H1 (cell line): ENCODE measurements at regions not wholly inside any gene's neighbourhood (a gene's known extent, or its start where the extent isn't known, plus 50 kb on each side); places are given as distances from the start of the nearest gene placed in this dataset.

Source experiments
- CTCF ChIA-PET: fragments of 300-600 bp; sonication (Branson Sonifier 250); formaldehyde crosslinking; loops from one replicate; lab custom pipeline; 2021; ENCODE audit not compliant: partially characterized antibody; lab: Charles Lee
- POLR2A ChIA-PET: fragments of 300-600 bp; sonication (Branson Sonifier 250); formaldehyde crosslinking; loops from one replicate; lab custom pipeline; 2021; ENCODE audit warnings: inconsistent platforms; ENCODE audit not compliant: partially characterized antibody; lab: Charles Lee
- DNase-seq, 2 experiments: peaks; one replicate each; pipeline versions ENCODE4 v3.0.0 to v3.0.0-alpha.2; 2010 to 2022; ENCODE audit warnings: low spot score in 2 of 2, low read depth in 1 of 2, mixed read lengths in 1 of 2
- FAIRE-seq: peaks from 2 replicates; lab custom pipeline; 2011; peaks lifted over from hg19 to GRCh38; lab: Jason Lieb, UNC
- H2AFZ ChIP-seq: 2 replicates; pipeline ENCODE4 v1.8.1; 2012; ENCODE audit warnings: low read length, inconsistent platforms
- H2AK5ac ChIP-seq: 2 replicates; pipeline ENCODE4 v1.6.1; 2013; ENCODE audit warnings: low read depth, low read length
- H2BK120ac ChIP-seq: replicated peaks from 2 replicates; pipeline ENCODE3; 2013; ENCODE audit warnings: low read depth, low read length, inconsistent platforms
- H2BK12ac ChIP-seq: 2 replicates; pipeline ENCODE4 v1.6.1; 2013; ENCODE audit warnings: low read depth, low read length
- H2BK15ac ChIP-seq: 2 replicates; pipeline ENCODE4 v1.6.1; 2013; ENCODE audit warnings: low read length
- H2BK20ac ChIP-seq: 2 replicates; pipeline ENCODE4 v1.6.1; 2013; ENCODE audit warnings: low read length
- H2BK5ac ChIP-seq: 2 replicates; pipeline ENCODE4 v1.6.1; 2013; ENCODE audit warnings: low read depth, low read length
- H3K14ac ChIP-seq: 2 replicates; pipeline ENCODE4 v1.6.1; 2013; ENCODE audit warnings: inconsistent platforms; ENCODE audit not compliant: insufficient read length
- H3K18ac ChIP-seq: 2 replicates; pipeline ENCODE4 v1.6.1; 2013; ENCODE audit warnings: low read length; ENCODE audit errors: extremely low read depth
- H3K23ac ChIP-seq: 2 replicates; pipeline ENCODE4 v1.6.1; 2013; ENCODE audit warnings: inconsistent platforms; ENCODE audit not compliant: insufficient read length
- H3K23me2 ChIP-seq: 2 replicates; pipeline ENCODE4 v1.6.1; 2013; ENCODE audit warnings: low read depth, low read length
- H3K27ac ChIP-seq: 2 replicates; pipeline ENCODE4 v1.6.1; 2011; ENCODE audit warnings: low read depth, low read length, inconsistent platforms
- H3K27me3 ChIP-seq, 4 experiments: replicated peaks in 1 of 4; 1 replicate in 1 of 4; 2 replicates in 3 of 4; pipeline versions ENCODE4 v1.6.1 to v1.8.1; 2011 to 2013; ENCODE audit warnings: low read length in 3 of 4, mild to moderate bottlenecking in 3 of 4, inconsistent platforms in 2 of 4, mixed read lengths in 2 of 4, moderate library complexity in 1 of 4; ENCODE audit not compliant: control insufficient read depth in 3 of 4, insufficient read depth in 3 of 4; ENCODE audit errors: extremely low read depth in 1 of 4
- H3K36me3 ChIP-seq, 4 experiments: 2 replicates each; pipeline versions ENCODE4 v1.6.1 to v1.8.1; 2011 to 2013; ENCODE audit warnings: mild to moderate bottlenecking in 4 of 4, low read length in 3 of 4, moderate library complexity in 2 of 4, control low read depth in 1 of 4, inconsistent platforms in 1 of 4; ENCODE audit not compliant: insufficient read depth in 4 of 4, control insufficient read depth in 2 of 4
- H3K4ac ChIP-seq: replicated peaks from 2 replicates; pipeline ENCODE3; 2013; ENCODE audit warnings: low read length, low read depth, mixed read lengths, inconsistent platforms; ENCODE audit not compliant: insufficient read length
- H3K4me1 ChIP-seq, 4 experiments: replicated peaks in 1 of 4; 1 replicate in 1 of 4; 2 replicates in 3 of 4; pipeline versions ENCODE4 v1.6.1 to v1.8.1; 2011 to 2013; ENCODE audit warnings: low read length in 3 of 4, inconsistent platforms in 2 of 4, mixed read lengths in 1 of 4; ENCODE audit not compliant: insufficient read depth in 4 of 4, control insufficient read depth in 3 of 4
- H3K4me2 ChIP-seq, 2 experiments: 2 replicates each; pipeline versions ENCODE4 v1.6.1 to v1.8.1; 2011 to 2013; ENCODE audit warnings: low read depth in 2 of 2, low read length in 2 of 2, control low read depth in 1 of 2, inconsistent platforms in 1 of 2, mild to moderate bottlenecking in 1 of 2; ENCODE audit not compliant: insufficient read depth in 1 of 2
- H3K4me3 ChIP-seq, 4 experiments: fragments of 200-600, 300-600 bp in 1 of 4; sonication (generic), shearing (Covaris generic), sonication (Bioruptor Twin) in 1 of 4; 2 replicates each; pipeline versions ENCODE4 v1.5.1 to v1.8.1; 2011 to 2016; ENCODE audit warnings: low read length in 4 of 4, low read depth in 3 of 4, control low read depth in 2 of 4, inconsistent platforms in 2 of 4, mild to moderate bottlenecking in 2 of 4, mixed read lengths in 1 of 4, moderate library complexity in 1 of 4; ENCODE audit not compliant: insufficient read depth in 2 of 4; ENCODE audit errors: extremely low read depth in 1 of 4
- H3K56ac ChIP-seq: replicated peaks from 2 replicates; pipeline ENCODE3; 2013; ENCODE audit warnings: low read depth, mild to moderate bottlenecking, mixed read lengths, low read length, inconsistent platforms; ENCODE audit not compliant: insufficient read length
- H3K79me1 ChIP-seq: 2 replicates; pipeline ENCODE4 v1.6.1; 2013; ENCODE audit warnings: low read depth, low read length, control low read depth
- H3K79me2 ChIP-seq, 2 experiments: 2 replicates each; pipeline versions ENCODE4 v1.6.1 to v1.8.1; 2012 to 2013; ENCODE audit warnings: low read length in 2 of 2, mild to moderate bottlenecking in 2 of 2, inconsistent platforms in 1 of 2; ENCODE audit not compliant: insufficient read depth in 2 of 2, control insufficient read depth in 1 of 2
- H3K9ac ChIP-seq, 4 experiments: replicated peaks in 1 of 4; 1 replicate in 1 of 4; 2 replicates in 3 of 4; pipeline versions ENCODE4 v1.6.1 to v1.8.1; 2011 to 2013; ENCODE audit warnings: low read depth in 3 of 4, low read length in 3 of 4, control low read depth in 2 of 4, mild to moderate bottlenecking in 2 of 4, moderate library complexity in 2 of 4, inconsistent platforms in 1 of 4; ENCODE audit errors: extremely low read depth in 1 of 4
- H3K9me3 ChIP-seq, 2 experiments: 2 replicates each; pipeline versions ENCODE4 v1.6.1 to v1.8.1; 2012 to 2013; ENCODE audit warnings: mild to moderate bottlenecking in 2 of 2, moderate library complexity in 2 of 2, control low read depth in 1 of 2, inconsistent platforms in 1 of 2, low read depth in 1 of 2, low read length in 1 of 2, mixed read lengths in 1 of 2; ENCODE audit not compliant: insufficient read depth in 2 of 2
- H4K20me1 ChIP-seq, 2 experiments: replicated peaks in 1 of 2; 2 replicates each; pipeline versions ENCODE3 to v1.8.1; 2011 to 2013; ENCODE audit warnings: inconsistent platforms in 2 of 2, low read length in 2 of 2, mild to moderate bottlenecking in 1 of 2; ENCODE audit not compliant: insufficient read depth in 2 of 2, control insufficient read depth in 1 of 2
- H4K5ac ChIP-seq: 2 replicates; pipeline ENCODE4 v1.6.1; 2013; ENCODE audit warnings: low read length, low read depth, mixed read lengths, inconsistent platforms; ENCODE audit not compliant: insufficient read length
- H4K8ac ChIP-seq: 2 replicates; pipeline ENCODE4 v1.8.0; 2013; ENCODE audit warnings: mild to moderate bottlenecking, moderate library complexity, low read length, inconsistent platforms; ENCODE audit not compliant: insufficient read depth; ENCODE audit errors: extremely low read depth
- H4K91ac ChIP-seq: replicated peaks from 2 replicates; pipeline ENCODE3; 2013; ENCODE audit warnings: low read length, mixed read lengths, inconsistent platforms; ENCODE audit not compliant: insufficient read length
- BACH1 ChIP-seq: IDR thresholded peaks from 2 replicates; pipeline ENCODE4 v1.6.1; 2012; ENCODE audit warnings: low read length, improper control_type of control experiment
- BCL11A ChIP-seq, 2 experiments: IDR thresholded peaks; one replicate each; pipeline ENCODE4 v1.6.1; 2011; ENCODE audit warnings: low read depth in 2 of 2, low read length in 2 of 2, mild to moderate bottlenecking in 2 of 2
- CREB1 ChIP-seq: IDR thresholded peaks from 2 replicates; pipeline ENCODE4 v1.6.1; 2012; ENCODE audit warnings: inconsistent platforms
- EGR1 ChIP-seq: IDR thresholded peaks from 2 replicates; pipeline ENCODE4 v1.6.1; 2011; ENCODE audit warnings: low read depth, low read length, borderline replicate concordance
- EZH2 ChIP-seq: fragments of 200-600 bp; sonication (generic); IDR thresholded peaks from 2 replicates; pipeline ENCODE4 v1.7.1; 2012; ENCODE audit warnings: low read depth, mild to moderate bottlenecking, moderate library complexity, low read length, inconsistent platforms; ENCODE audit not compliant: severe bottlenecking
- HDAC2 ChIP-seq, 2 experiments: fragments of 300-600 bp in 1 of 2; sonication (generic) in 1 of 2; IDR thresholded peaks; 2 replicates each; pipeline ENCODE4 v1.6.1; 2011 to 2012; ENCODE audit warnings: low read depth in 2 of 2, low read length in 2 of 2, mild to moderate bottlenecking in 2 of 2, moderate library complexity in 2 of 2, borderline replicate concordance in 1 of 2, inconsistent platforms in 1 of 2
- HDAC6 ChIP-seq: IDR thresholded peaks from one replicate; pipeline ENCODE4 v1.7.1; 2012; ENCODE audit warnings: low read depth, mild to moderate bottlenecking, inconsistent platforms, low read length, moderate library complexity
- PHF8 ChIP-seq: fragments of 200-600 bp; sonication (generic); conservative IDR thresholded peaks from 2 replicates; pipeline ENCODE4 v1.7.1; 2012; ENCODE audit warnings: low read depth, mild to moderate bottlenecking, inconsistent platforms, low read length, moderate library complexity
- RBBP5 ChIP-seq: IDR thresholded peaks from 2 replicates; pipeline ENCODE4 v1.7.1; 2012; ENCODE audit warnings: low read depth, mild to moderate bottlenecking, inconsistent platforms, low read length, moderate library complexity, borderline replicate concordance
- RXRA ChIP-seq: IDR thresholded peaks from 2 replicates; pipeline ENCODE4 v1.6.1; 2011; ENCODE audit warnings: low read depth, mild to moderate bottlenecking, low read length, moderate library complexity; ENCODE audit not compliant: insufficient read depth
- SRF ChIP-seq: IDR thresholded peaks from 2 replicates; pipeline ENCODE4 v1.6.1; 2011; ENCODE audit warnings: mild to moderate bottlenecking, low read depth, low read length, moderate library complexity
- TAF1 ChIP-seq: IDR thresholded peaks from 2 replicates; pipeline ENCODE4 v1.6.1; 2011; ENCODE audit warnings: mild to moderate bottlenecking, low read depth, low read length
- TEAD4 ChIP-seq: IDR thresholded peaks from 2 replicates; pipeline ENCODE4 v1.6.1; 2012; ENCODE audit warnings: low read depth, low read length, inconsistent platforms, mixed read lengths
- ZNF274 ChIP-seq: IDR thresholded peaks from 2 replicates; pipeline ENCODE4 v1.7.0; 2012; ENCODE audit warnings: low read length, borderline replicate concordance; ENCODE audit errors: extremely low read depth
- WGBS, 2 experiments: shearing (Covaris generic) in 1 of 2; methylation state at CpG; one replicate each; pipeline versions ENCODE4 v1.1.6 to v1.1.7; 2013 to 2015; ENCODE audit warnings: low lambda C conversion rate in 2 of 2, mixed read lengths in 2 of 2, inconsistent platforms in 1 of 2, low coverage in 1 of 2, missing lambda C conversion rate in 1 of 2; ENCODE audit not compliant: insufficient replicate concordance in 2 of 2, insufficient coverage in 1 of 2, insufficient read length in 1 of 2; ENCODE audit errors: extremely low coverage in 1 of 2, missing lambda C conversion rate in 1 of 2; 5-methylcytosine and 5-hydroxymethylcytosine counted together
- TF ChIP-seq, protein P1 (sequence below): IDR thresholded peaks from 2 replicates; pipeline ENCODE4 v1.6.1; 2012; ENCODE audit warnings: inconsistent platforms

DNA sequence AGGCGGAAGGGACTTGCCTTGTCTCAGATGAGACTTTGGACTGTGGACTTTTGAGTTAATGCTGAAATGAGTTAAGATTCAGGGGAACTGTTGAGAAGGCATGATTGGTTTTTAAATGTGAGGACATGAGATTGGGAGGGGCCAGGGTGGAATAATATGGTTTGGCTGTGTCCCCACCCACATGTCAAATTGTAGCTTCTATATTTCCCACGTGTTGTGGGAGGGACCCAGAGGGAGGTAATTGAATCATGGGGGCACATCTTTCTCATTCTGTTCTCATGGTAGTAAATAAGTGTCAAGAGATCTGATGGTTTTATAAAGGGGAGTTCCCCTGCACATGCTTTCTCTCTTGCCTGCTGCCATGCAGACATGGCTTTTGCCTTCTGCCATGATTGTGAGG lies 89.2 kb downstream of the CGGBP1 start:
- Histone ChIP-seq H4K5ac (no peak overlapping the region), H2BK5ac (no peak overlapping the region), H3K79me2 (no peaks in the 10 kb centered on the region), H3K14ac (no peak overlapping the region), H2AFZ (no peak overlapping the region), H3K27me3 (no peaks in the 10 kb centered on the region), H4K91ac (no peak overlapping the region), H3K4ac (no peak overlapping the region), H3K27ac (no peak overlapping the region), H3K79me1 (no peaks in the 10 kb centered on the region), H3K18ac (no peak overlapping the region), H4K8ac (no peak overlapping the region), H3K23ac (no peak overlapping the region), H2AK5ac (no peak overlapping the region), H2BK12ac (no peak overlapping the region), H4K20me1 (no peaks in the 10 kb centered on the region), H2BK120ac (no peak overlapping the region), H2BK15ac (no peak overlapping the region), H3K36me3 (no peaks in the 10 kb centered on the region), H3K4me3 (no peak overlapping the region), H3K9ac (no peak overlapping the region), H3K4me1 (peaks cover 0 to 3% (median 0%) of the 10 kb centered on the region in 4 experiments; a peak in 1 of 7 replicates), H3K23me2 (no peaks in the 10 kb centered on the region), H2BK20ac (no peak overlapping the region), H3K56ac (no peak overlapping the region), H3K9me3 (peaks cover 3 to 12% of the 10 kb centered on the region in 2 experiments; a peak in 2 of 4 replicates), H3K4me2 (no peak overlapping the region)
- DNase-seq (no peak), FAIRE-seq (no peak)
- TF ChIP-seq BCL11A (IDR thresholded peaks at IDR 0.05; ENCODE audit: low read depth in 2 of 2, low read length in 2 of 2) (no peak), CREB1 (no peak), EGR1 (no peak), ZNF274 (no peak), TAF1 (no peak), HDAC2 (IDR thresholded peaks at IDR 0.05; ENCODE audit: borderline replicate concordance in 1 of 2, low read depth in 2 of 2, low read length in 2 of 2) (no peak), HDAC6 (no peak), EZH2 (no peak), BACH1 (no peak), RXRA (no peak), TEAD4 (no peak), PHF8 (no peak), SRF (no peak), RBBP5 (no peak)
- TF ChIP-seq, protein P1, sequence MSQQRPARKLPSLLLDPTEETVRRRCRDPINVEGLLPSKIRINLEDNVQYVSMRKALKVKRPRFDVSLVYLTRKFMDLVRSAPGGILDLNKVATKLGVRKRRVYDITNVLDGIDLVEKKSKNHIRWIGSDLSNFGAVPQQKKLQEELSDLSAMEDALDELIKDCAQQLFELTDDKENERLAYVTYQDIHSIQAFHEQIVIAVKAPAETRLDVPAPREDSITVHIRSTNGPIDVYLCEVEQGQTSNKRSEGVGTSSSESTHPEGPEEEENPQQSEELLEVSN = no peak
- ChIA-PET CTCF (no interaction called here), POLR2A (no interaction called here)
- WGBS, 2 experiments = 86% methylated on average over 2 of the region's 2 CpGs; no CpG with 5 or more reads in 1 of the 2 experiments
